Upper lobe of right lung (tissue), 1 donor: ENCODE measurements at regions not wholly inside any gene's neighbourhood (a gene's known extent, or its start where the extent isn't known, plus 50 kb on each side); places are given as distances from the start of the nearest gene placed in this dataset.

Experiments used
- ATAC-seq: fragments of 200-7000 bp; cut with Tn5 transposase; one replicate; pipeline ENCODE4 v1.9.1; 2020; ENCODE audit warnings: mild to moderate bottlenecking, moderate library complexity
- DNase-seq: peaks from one replicate; pipeline ENCODE4 v3.0.0-alpha.2; 2020
- H3K27ac ChIP-seq: fragments of 200-600 bp; one replicate; pipeline ENCODE4 v1.8.0; 2022
- H3K27me3 ChIP-seq: fragments of 200-600 bp; one replicate; pipeline ENCODE4 v1.8.0; 2022; ENCODE audit warnings: mild to moderate bottlenecking
- H3K36me3 ChIP-seq: fragments of 200-600 bp; one replicate; pipeline ENCODE4 v1.8.0; 2022
- H3K4me1 ChIP-seq: fragments of 200-600 bp; one replicate; pipeline ENCODE4 v1.8.0; 2022
- H3K4me3 ChIP-seq: fragments of 200-600 bp; one replicate; pipeline ENCODE4 v1.8.0; 2022; ENCODE audit warnings: mild to moderate bottlenecking
- H3K9me3 ChIP-seq: fragments of 200-600 bp; one replicate; pipeline ENCODE4 v1.8.0; 2022
- CTCF ChIP-seq: fragments of 200-600 bp; IDR thresholded peaks from one replicate; pipeline ENCODE4 v1.8.0; 2022; ENCODE audit warnings: antibody characterized with exemption
- intact Hi-C: fragments of 100-400 bp; cut with DNase I; formaldehyde crosslinking; loops from one replicate; pipeline ENCODE4 v1.11.0; 2022
- donor health status: DM: no; HTN: yes; CAD: no; lungs with severe emphysema.

DNA sequence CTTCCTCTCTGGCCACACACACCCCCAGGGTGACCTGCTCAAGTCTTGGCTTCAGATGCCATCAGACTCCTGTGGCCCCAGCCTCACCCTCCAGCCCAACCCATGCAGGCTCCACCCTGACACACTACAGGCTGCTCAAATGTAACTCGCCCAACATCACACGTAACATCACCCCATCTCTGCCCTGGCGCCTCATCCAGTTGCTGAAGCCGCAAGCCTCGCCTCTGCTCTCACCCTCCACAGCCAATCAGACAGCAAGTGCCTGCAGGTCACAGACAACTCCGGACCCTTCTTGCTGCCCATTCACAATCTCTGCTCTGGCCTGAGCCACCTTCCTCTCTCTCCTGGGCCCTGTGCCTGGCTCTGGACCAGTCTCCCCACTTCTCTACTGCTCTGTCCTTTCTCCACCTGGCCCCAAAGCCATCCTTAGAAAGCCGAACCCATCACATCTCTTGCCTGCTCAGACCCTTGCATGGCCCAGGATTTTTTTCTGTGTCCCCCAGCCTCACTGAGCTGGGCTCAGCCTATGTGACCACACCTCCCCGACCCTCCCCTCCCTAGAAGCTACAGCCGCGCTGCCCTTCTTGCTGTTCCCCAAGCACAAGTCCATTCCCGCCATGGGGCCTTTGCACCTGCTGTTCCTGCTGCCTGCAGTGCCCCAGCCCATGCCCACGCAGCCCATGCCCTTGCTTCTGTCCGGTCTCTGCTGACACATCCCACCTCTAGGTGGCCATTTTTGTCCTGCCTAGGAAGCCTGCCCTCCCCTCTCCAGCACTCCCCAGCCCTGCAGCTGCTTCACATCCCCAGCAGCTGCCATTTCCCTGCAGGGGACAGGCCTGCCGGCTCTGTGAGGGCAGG, 333.9 kb downstream of the CTTN start:
- Histone ChIP-seq H3K4me1 (no peaks in the 10 kb centered on the region), H3K9me3 (no peaks in the 10 kb centered on the region), H3K4me3 (no peak overlapping the region), H3K27ac (no peak overlapping the region), H3K27me3 (no peaks in the 10 kb centered on the region), H3K36me3 (no peaks in the 10 kb centered on the region)
- DNase-seq, result peak; percentile 43
- intact Hi-C loops, result no loop called here
- no peak for TF ChIP-seq CTCF
- no peak for ATAC-seq

GRCh38 chr11:70732881-70733196, 334.5 kb downstream of the CTTN start:
- no peak for TF ChIP-seq CTCF
- no peak overlapping the region for H3K27ac ChIP-seq
- DNase-seq (no peak), ATAC-seq (no peak)
- H3K36me3 ChIP-seq, result no peaks in the 10 kb centered on the region
- no peaks in the 10 kb centered on the region for H3K27me3 ChIP-seq
- H3K4me3 ChIP-seq, result no peak overlapping the region
- intact Hi-C loops, result no loop called here
- H3K4me1 ChIP-seq, result no peaks in the 10 kb centered on the region
- H3K9me3 ChIP-seq, result no peaks in the 10 kb centered on the region

DNA sequence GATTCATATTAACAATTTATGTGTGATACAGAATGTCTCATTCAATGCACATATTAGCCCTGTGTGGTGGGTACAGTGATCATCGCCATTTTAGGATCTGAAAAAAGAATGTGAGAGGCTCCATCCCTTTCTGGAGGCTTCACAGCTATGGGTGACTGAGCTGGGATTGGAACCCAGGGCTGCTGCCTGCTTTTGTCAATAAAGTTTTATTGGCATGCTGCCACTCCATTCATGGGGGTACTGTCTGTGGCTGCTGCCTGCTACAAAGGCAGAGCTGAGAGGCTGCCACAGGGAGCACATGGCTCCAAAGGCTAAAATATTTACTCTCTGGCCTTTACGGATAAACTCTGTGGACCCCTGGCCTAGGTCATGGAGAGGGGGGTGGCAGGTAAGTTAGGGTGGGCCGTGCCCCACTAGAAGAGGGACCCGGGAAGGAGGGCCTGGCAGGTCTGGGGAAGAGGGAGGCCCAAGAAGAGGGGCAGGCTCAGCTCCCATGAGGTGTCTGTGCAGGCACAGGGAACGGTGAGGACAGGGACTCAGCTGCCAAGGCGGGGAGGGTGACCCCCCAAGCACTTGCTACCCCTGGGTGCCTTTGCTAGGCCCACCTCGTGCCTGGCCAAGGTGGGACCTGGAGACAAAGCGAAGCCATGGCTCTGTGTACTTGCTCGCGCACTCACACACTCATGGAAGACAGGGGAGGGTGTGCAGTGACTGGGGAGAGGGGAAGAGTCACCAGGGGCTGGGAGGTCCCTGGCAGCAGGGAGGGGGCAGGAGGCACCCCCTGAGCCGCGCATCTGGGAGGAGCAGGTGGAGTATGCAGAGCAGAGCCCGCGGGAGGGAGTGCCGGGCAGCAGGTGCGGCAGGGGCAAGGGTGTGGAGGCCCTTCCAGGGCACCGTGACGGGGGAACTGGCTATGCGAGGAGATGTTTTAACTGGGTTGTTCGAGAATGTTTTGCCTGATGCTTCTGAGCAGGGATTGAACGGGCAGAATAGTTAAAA, 335.3 kb downstream of the CTTN start:
- H3K36me3 ChIP-seq, result no peaks in the 10 kb centered on the region
- ATAC-seq (no peak), DNase-seq (peak; percentile 53)
- intact Hi-C loops, result no loop called here
- no peaks in the 10 kb centered on the region for H3K27me3 ChIP-seq
- H3K4me3 ChIP-seq, result no peak overlapping the region
- no peak overlapping the region for H3K27ac ChIP-seq
- H3K4me1 ChIP-seq, result no peaks in the 10 kb centered on the region
- no peaks in the 10 kb centered on the region for H3K9me3 ChIP-seq
- no peak for TF ChIP-seq CTCF

DNA sequence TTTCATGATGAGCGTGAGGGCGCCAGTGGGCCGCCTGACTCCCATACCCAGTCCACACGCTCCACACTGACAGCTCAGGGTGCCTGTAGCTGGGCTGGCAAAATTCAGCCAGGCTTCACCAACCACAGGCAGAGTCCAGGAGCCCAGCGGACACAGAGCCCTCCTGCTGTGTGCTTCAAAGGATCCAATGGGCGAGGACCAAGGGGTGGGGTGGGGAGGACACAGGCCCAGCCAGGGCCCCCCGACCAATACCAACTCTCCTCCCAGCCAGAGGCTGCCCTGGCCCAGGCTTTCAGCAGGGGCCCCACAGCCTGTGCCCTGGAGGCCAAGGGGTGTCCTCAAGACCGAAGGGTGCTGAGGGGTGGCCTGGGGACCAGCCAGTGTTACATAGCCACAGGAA, 336.1 kb downstream of the CTTN start:
- DNase-seq, result no peak
- no peak for TF ChIP-seq CTCF
- H3K27ac ChIP-seq, result no peak overlapping the region
- ATAC-seq, result no peak
- H3K4me1 ChIP-seq, result no peaks in the 10 kb centered on the region
- H3K4me3 ChIP-seq, result no peak overlapping the region
- H3K36me3 ChIP-seq, result no peaks in the 10 kb centered on the region
- no peaks in the 10 kb centered on the region for H3K27me3 ChIP-seq
- no peaks in the 10 kb centered on the region for H3K9me3 ChIP-seq
- intact Hi-C loops, result no loop called here

DNA sequence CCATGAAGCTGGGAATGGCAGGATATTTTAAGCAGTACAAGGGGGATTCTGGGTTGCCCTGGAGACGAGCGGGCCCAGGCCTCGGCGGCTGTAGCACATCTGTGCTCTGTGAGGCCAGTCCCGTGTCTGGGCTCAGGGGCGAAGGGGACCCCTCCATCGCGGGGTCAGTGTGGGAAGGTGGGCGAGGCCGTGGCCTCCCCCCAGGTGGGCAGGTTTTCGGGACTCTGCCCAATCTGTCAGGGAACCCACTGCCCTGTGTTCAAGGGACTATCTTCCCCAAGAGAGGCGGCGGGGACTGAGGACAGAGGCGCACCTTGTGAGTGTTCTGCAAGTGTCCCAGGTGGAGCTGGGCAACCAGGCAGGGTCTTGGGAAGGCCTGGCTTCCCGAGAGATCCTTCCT, 336.6 kb downstream of the CTTN start:
- intact Hi-C loops, result no loop called here
- H3K36me3 ChIP-seq, result no peaks in the 10 kb centered on the region
- no peak overlapping the region for H3K27ac ChIP-seq
- H3K27me3 ChIP-seq, result no peaks in the 10 kb centered on the region
- no peaks in the 10 kb centered on the region for H3K4me1 ChIP-seq
- no peak for ATAC-seq
- no peak for TF ChIP-seq CTCF
- DNase-seq, result no peak
- no peak overlapping the region for H3K4me3 ChIP-seq
- H3K9me3 ChIP-seq, result no peaks in the 10 kb centered on the region
